SJSA1 (cell line): ENCODE measurements at regions not wholly inside any gene's neighbourhood (a gene's known extent, or its start where the extent isn't known, plus 50 kb on each side); places are given as distances from the start of the nearest gene placed in this dataset.
"Not testable (repeated sequence)": the region's sequence is repeated elsewhere in the genome, so short reads cannot be mapped to it uniquely, and the experiment has no call there.

Source experiments
- DNase-seq, 2 experiments: peaks; one replicate each; pipeline ENCODE4 v3.0.0-alpha.2; 2015 to 2020; ENCODE audit warnings: low spot score in 2 of 2, low read depth in 1 of 2
- H3K27ac ChIP-seq: fragments of 250-450 bp; sonication (Bioruptor Pico); 2 replicates; pipeline ENCODE4 v1.5.1; 2020; ENCODE audit warnings: mild to moderate bottlenecking, moderate library complexity
- H3K27me3 ChIP-seq: fragments of 250-450 bp; sonication (Bioruptor Pico); replicated peaks from 2 replicates; pipeline ENCODE4 v1.5.1; 2020; ENCODE audit warnings: mild to moderate bottlenecking, moderate library complexity
- H3K36me3 ChIP-seq: fragments of 250-450 bp; sonication (Bioruptor Pico); 2 replicates; pipeline ENCODE4 v1.5.1; 2020; ENCODE audit warnings: mild to moderate bottlenecking
- H3K4me1 ChIP-seq: fragments of 250-450 bp; sonication (Bioruptor Pico); replicated peaks from 2 replicates; pipeline ENCODE4 v1.6.1; 2021; ENCODE audit warnings: mild to moderate bottlenecking
- H3K4me3 ChIP-seq: fragments of 250-450 bp; sonication (Bioruptor Pico); 2 replicates; pipeline ENCODE4 v1.5.1; 2020; ENCODE audit warnings: mild to moderate bottlenecking
- H3K9me3 ChIP-seq: fragments of 250-450 bp; sonication (Bioruptor Pico); replicated peaks from 2 replicates; pipeline ENCODE4 v1.5.1; 2020; ENCODE audit warnings: mild to moderate bottlenecking

- H3K36me3 ChIP-seq: no peaks in the 10 kb centered on the region
- no peak overlapping the region for H3K4me3 ChIP-seq
- H3K4me1 ChIP-seq: no peaks in the 10 kb centered on the region
- DNase-seq: no peak
- no peaks in the 10 kb centered on the region for H3K27me3 ChIP-seq
- no peak overlapping the region for H3K27ac ChIP-seq
- no peaks in the 10 kb centered on the region for H3K9me3 ChIP-seq
These were observed 218.5 kb downstream of the TAF11L14 start for GRCh38 chr5:17852740-17853139.

- Histone ChIP-seq H3K27ac (no peak overlapping the region), H3K36me3 (no peaks in the 10 kb centered on the region), H3K9me3 (no peaks in the 10 kb centered on the region), H3K4me3 (no peak overlapping the region), H3K27me3 (no peaks in the 10 kb centered on the region), H3K4me1 (no peaks in the 10 kb centered on the region)
- no peak for DNase-seq
These were observed 220.6 kb downstream of the TAF11L14 start for GRCh38 chr5:17854901-17855300.

GRCh38 chr5:17860660-17861315 lies 226.5 kb downstream of the TAF11L14 start:
- Histone ChIP-seq H3K9me3 (no peaks in the 10 kb centered on the region), H3K4me3 (no peak overlapping the region), H3K36me3 (no peaks in the 10 kb centered on the region), H3K4me1 (no peaks in the 10 kb centered on the region), H3K27ac (no peak overlapping the region), H3K27me3 (no peaks in the 10 kb centered on the region)
- DNase-seq: no peak

- H3K27ac ChIP-seq, DNase-seq, H3K4me1 ChIP-seq, H3K9me3 ChIP-seq, H3K36me3 ChIP-seq, H3K4me3 ChIP-seq, H3K27me3 ChIP-seq: not testable (repeated sequence)
These were observed 230.6 kb downstream of the TAF11L14 start for GRCh38 chr5:17864903-17865302.

GRCh38 chr5:17865966-17866365 lies 231.7 kb downstream of the TAF11L14 start:
- H3K27ac ChIP-seq, H3K4me1 ChIP-seq, H3K9me3 ChIP-seq, DNase-seq, H3K36me3 ChIP-seq, H3K4me3 ChIP-seq, H3K27me3 ChIP-seq: not testable (repeated sequence)

- H3K27ac ChIP-seq: no peak overlapping the region
- no peak overlapping the region for H3K4me3 ChIP-seq
- no peak for DNase-seq
- no peaks in the 10 kb centered on the region for H3K36me3 ChIP-seq
- H3K27me3 ChIP-seq: 0 out of 2 replicates have a peak, but pooled peaks cover 2% of the 10 kb centered on the region
- H3K4me1 ChIP-seq: no peaks in the 10 kb centered on the region
- no peaks in the 10 kb centered on the region; the same call in 1 of the 2 replicates for H3K9me3 ChIP-seq
These were observed 237.9 kb downstream of the TAF11L14 start for GRCh38 chr5:17872204-17872603.

GRCh38 chr5:17878541-17878940 lies 244.3 kb downstream of the TAF11L14 start:
- no peaks in the 10 kb centered on the region for H3K36me3 ChIP-seq
- H3K4me1 ChIP-seq: no peaks in the 10 kb centered on the region
- H3K27me3 ChIP-seq: no peaks in the 10 kb centered on the region
- H3K4me3 ChIP-seq: no peak overlapping the region
- DNase-seq: no peak
- no peaks in the 10 kb centered on the region for H3K9me3 ChIP-seq
- no peak overlapping the region for H3K27ac ChIP-seq

- no peak overlapping the region for H3K27ac ChIP-seq
- H3K36me3 ChIP-seq: no peaks in the 10 kb centered on the region
- H3K4me1 ChIP-seq: no peaks in the 10 kb centered on the region
- H3K9me3 ChIP-seq: no peaks in the 10 kb centered on the region
- DNase-seq: no peak
- H3K27me3 ChIP-seq: no peaks in the 10 kb centered on the region
- no peak overlapping the region for H3K4me3 ChIP-seq
These were observed 245.0 kb downstream of the TAF11L14 start for GRCh38 chr5:17879276-17879675.

GRCh38 chr5:17880869-17881268 lies 246.6 kb downstream of the TAF11L14 start:
- Histone ChIP-seq H3K36me3 (no peaks in the 10 kb centered on the region), H3K27me3 (no peaks in the 10 kb centered on the region), H3K9me3 (no peaks in the 10 kb centered on the region), H3K4me1 (no peaks in the 10 kb centered on the region), H3K4me3 (no peak overlapping the region), H3K27ac (no peak overlapping the region)
- DNase-seq: no peak

GRCh38 chr5:17882760-17883488 lies 248.7 kb downstream of the TAF11L14 start:
- no peak overlapping the region for H3K4me3 ChIP-seq
- no peaks in the 10 kb centered on the region for H3K36me3 ChIP-seq
- H3K9me3 ChIP-seq: no peaks in the 10 kb centered on the region
- H3K4me1 ChIP-seq: no peaks in the 10 kb centered on the region
- H3K27me3 ChIP-seq: no peaks in the 10 kb centered on the region
- no peak overlapping the region for H3K27ac ChIP-seq
- DNase-seq: no peak

- H3K9me3 ChIP-seq: no peaks in the 10 kb centered on the region
- no peaks in the 10 kb centered on the region for H3K4me1 ChIP-seq
These were observed 253.9 kb downstream of the TAF11L14 start for GRCh38 chr5:17888155-17888554.

GRCh38 chr5:17890501-17890900 lies 256.2 kb downstream of the TAF11L14 start:
- Histone ChIP-seq H3K9me3 (no peaks in the 10 kb centered on the region), H3K4me1 (no peaks in the 10 kb centered on the region), H3K27me3 (no peaks in the 10 kb centered on the region; the same call in 1 of the 2 replicates), H3K4me3 (no peak overlapping the region), H3K27ac (no peak overlapping the region), H3K36me3 (no peaks in the 10 kb centered on the region)
- DNase-seq: no peak

More at GRCh38 chr5:17888155-17888554, 253.9 kb downstream of the TAF11L14 start:
- Histone ChIP-seq H3K36me3 (no peaks in the 10 kb centered on the region), H3K27ac (no peak overlapping the region), H3K4me3 (no peak overlapping the region), H3K27me3 (no peaks in the 10 kb centered on the region; the same call in 1 of the 2 replicates)
- no peak for DNase-seq

GRCh38 chr5:17891881-17892280 lies 257.6 kb downstream of the TAF11L14 start:
- H3K4me1 ChIP-seq: no peaks in the 10 kb centered on the region
- no peaks in the 10 kb centered on the region for H3K9me3 ChIP-seq
- no peaks in the 10 kb centered on the region; the same call in 1 of the 2 replicates for H3K27me3 ChIP-seq
- DNase-seq: no peak
- H3K36me3 ChIP-seq: no peaks in the 10 kb centered on the region
- no peak overlapping the region for H3K4me3 ChIP-seq
- H3K27ac ChIP-seq: no peak overlapping the region

- H3K4me1 ChIP-seq: no peaks in the 10 kb centered on the region
- no peaks in the 10 kb centered on the region; the same call in 1 of the 2 replicates for H3K27me3 ChIP-seq
- no peak overlapping the region for H3K27ac ChIP-seq
- no peak for DNase-seq
- H3K9me3 ChIP-seq: no peaks in the 10 kb centered on the region
- H3K4me3 ChIP-seq: no peak overlapping the region
- H3K36me3 ChIP-seq: no peaks in the 10 kb centered on the region
These were observed 258.9 kb downstream of the TAF11L14 start for GRCh38 chr5:17893026-17893635.
